ENCODE measurements at regions not wholly inside any gene's neighbourhood (a gene's known extent, or its start where the extent isn't known, plus 50 kb on each side); places are given as distances from the start of the nearest gene placed in this dataset.

DNA sequence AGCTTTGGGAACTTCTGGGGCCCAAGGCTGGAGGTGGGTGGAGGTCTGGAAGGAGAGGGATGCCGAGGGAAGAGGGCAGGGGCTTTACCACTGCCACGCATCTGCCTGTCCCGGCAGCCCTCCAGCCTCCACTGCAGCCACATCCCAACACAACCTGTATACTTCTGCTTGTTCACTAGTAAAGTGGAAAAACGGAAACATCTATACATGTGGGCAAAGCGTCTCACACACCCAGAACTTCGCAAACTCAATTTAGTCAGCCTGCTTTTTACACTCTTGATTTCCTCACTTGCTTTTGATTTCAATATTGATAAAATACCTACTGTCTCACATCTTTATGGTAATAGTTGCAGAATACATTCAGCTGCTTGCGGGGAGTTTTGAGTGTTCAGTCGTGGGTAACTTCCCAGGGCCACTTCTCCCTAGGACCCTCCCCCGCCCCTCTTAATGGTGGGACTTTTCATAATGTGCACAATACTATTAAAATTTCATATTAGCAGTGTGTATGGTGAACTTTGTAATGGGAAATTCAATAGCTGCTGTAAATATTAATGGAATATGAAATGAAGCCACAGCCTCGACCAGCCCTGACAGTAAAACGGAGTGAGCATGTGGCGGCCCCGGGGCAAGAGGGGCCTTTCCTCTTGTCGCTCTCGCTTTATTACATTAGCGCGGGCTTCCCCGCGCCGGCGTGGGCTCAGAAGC is 85.2 kb downstream of the NR2F2 start:
- Histone ChIP-seq H3K27me3 (peaks cover 100% of the 10 kb centered on the region), H3K36me3 (no peaks in the 10 kb centered on the region), H3K9me3 (no peaks in the 10 kb centered on the region), H3K4me3 (ENCODE audit: low read depth in 1 of 2, low read length in 1 of 2) (no peak overlapping the region), H3K27ac (no peak overlapping the region), H3K4me1 (ENCODE audit: control insufficient read depth in 1 of 2, insufficient read depth in 1 of 2, low read depth in 1 of 2, low read length in 1 of 2) (no peaks in the 10 kb centered on the region)
- TF ChIP-seq CTCF (IDR thresholded peaks at IDR 0.05): no peak

DNA sequence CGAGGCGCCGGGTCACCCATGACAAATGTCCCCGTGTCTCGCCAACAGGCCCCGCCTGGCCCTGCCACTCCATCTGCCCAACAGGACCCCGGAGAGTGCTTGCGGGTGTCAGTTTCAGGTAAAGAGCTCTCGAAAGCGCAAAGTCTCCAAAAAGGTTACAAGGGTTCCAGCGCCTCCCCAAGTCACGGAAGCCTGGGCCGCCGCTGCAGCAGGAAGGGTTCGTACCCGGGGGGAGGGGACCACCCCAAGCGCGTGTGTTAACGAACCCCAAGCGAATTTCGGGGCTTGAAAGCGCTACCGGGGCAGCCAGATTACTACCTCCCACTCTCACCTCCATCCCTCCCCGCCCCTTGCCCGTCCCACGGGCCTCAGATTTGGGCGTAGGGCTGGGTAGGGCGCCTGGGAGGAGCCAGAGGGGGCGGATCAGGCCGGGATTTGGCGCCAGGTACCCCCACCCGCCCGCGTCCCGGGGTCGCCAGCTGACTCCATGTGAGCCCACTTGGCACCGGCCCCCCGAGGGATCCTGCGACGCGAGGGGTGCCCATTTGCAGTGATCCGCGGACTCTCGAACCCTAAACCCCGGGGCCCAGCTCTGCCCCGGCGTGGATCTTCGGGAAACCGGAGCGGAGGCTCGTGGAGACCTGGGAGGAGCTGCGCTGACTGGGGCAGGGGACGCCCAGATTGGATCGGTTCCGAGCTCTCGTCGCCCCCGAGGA is 85.9 kb downstream of the NR2F2 start:
- Histone ChIP-seq H3K4me3 (ENCODE audit: low read depth in 1 of 2, low read length in 1 of 2) (no peak overlapping the region), H3K27me3 (peaks cover 100% of the 10 kb centered on the region), H3K36me3 (no peaks in the 10 kb centered on the region), H3K27ac (no peak overlapping the region), H3K9me3 (no peaks in the 10 kb centered on the region), H3K4me1 (ENCODE audit: control insufficient read depth in 1 of 2, insufficient read depth in 1 of 2, low read depth in 1 of 2, low read length in 1 of 2) (no peaks in the 10 kb centered on the region)
- no peak for TF ChIP-seq CTCF (IDR thresholded peaks at IDR 0.05)

DNA sequence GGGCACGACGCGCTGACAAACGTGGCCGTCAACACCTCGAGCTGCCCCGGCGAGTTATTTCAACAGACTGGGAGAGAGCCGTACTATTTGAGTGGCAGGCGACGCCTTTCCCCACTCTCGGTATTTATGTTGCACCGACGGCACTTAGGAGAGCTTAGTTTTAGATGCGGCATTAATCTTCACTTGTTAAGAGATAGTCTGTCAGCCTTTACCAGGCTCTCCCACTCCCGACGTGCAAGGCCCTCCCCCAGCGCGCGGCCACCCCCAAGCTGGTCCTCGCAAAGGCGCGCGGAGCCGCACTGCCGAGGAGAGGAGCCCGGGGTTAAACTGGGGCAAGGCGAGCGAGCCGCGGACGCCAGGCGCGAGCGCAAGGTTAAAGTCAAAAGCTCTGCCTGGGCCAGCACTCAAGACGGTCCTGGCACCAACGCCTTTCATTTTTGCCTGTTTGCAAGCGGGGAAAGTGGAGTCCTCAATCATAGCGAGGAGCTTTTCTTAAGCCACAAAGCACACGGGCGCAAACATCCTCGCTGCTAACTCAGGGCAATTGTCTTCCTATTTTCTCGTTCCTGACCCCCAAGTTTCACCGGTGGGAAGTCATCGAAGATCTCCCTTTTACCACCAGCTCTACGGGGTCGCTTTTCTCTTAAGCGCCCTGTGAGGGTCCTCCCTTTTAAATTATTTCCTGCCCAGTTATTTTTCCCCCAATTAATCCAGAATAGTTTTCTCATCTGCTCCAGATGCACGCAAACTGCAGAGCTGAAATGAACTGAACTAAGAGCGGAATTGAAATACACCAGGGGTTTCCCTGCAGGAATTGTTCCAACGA is 86.6 kb downstream of the NR2F2 start:
- Histone ChIP-seq H3K27me3 (peaks cover 100% of the 10 kb centered on the region), H3K36me3 (no peaks in the 10 kb centered on the region), H3K4me3 (ENCODE audit: low read depth in 1 of 2, low read length in 1 of 2) (no peak overlapping the region), H3K4me1 (ENCODE audit: control insufficient read depth in 1 of 2, insufficient read depth in 1 of 2, low read depth in 1 of 2, low read length in 1 of 2) (no peaks in the 10 kb centered on the region), H3K27ac (no peak overlapping the region), H3K9me3 (no peaks in the 10 kb centered on the region)
- TF ChIP-seq CTCF (IDR thresholded peaks at IDR 0.05): no peak

- peaks cover 100% of the 10 kb centered on the region for H3K27me3 ChIP-seq
- no peaks in the 10 kb centered on the region for H3K36me3 ChIP-seq
- H3K4me1 ChIP-seq (ENCODE audit: control insufficient read depth in 1 of 2, insufficient read depth in 1 of 2, low read depth in 1 of 2, low read length in 1 of 2): no peaks in the 10 kb centered on the region
- TF ChIP-seq CTCF (IDR thresholded peaks at IDR 0.05): no peak
- H3K9me3 ChIP-seq: no peaks in the 10 kb centered on the region
- no peak overlapping the region for H3K4me3 ChIP-seq (ENCODE audit: low read depth in 1 of 2, low read length in 1 of 2)
- H3K27ac ChIP-seq: no peak overlapping the region
These were observed 87.2 kb downstream of the NR2F2 start for GRCh38 chr15:96417760-96418130.

GRCh38 chr15:96418146-96418545 is 87.6 kb downstream of the NR2F2 start:
- Histone ChIP-seq H3K4me1 (ENCODE audit: control insufficient read depth in 1 of 2, insufficient read depth in 1 of 2, low read depth in 1 of 2, low read length in 1 of 2) (no peaks in the 10 kb centered on the region), H3K9me3 (no peaks in the 10 kb centered on the region), H3K27ac (no peak overlapping the region), H3K27me3 (peaks cover 100% of the 10 kb centered on the region), H3K36me3 (no peaks in the 10 kb centered on the region), H3K4me3 (ENCODE audit: low read depth in 1 of 2, low read length in 1 of 2) (no peak overlapping the region)
- TF ChIP-seq CTCF (IDR thresholded peaks at IDR 0.05): no peak
